ENCODE measurements at regions not wholly inside any gene's neighbourhood (a gene's known extent, or its start where the extent isn't known, plus 50 kb on each side); places are given as distances from the start of the nearest gene placed in this dataset.

DNA sequence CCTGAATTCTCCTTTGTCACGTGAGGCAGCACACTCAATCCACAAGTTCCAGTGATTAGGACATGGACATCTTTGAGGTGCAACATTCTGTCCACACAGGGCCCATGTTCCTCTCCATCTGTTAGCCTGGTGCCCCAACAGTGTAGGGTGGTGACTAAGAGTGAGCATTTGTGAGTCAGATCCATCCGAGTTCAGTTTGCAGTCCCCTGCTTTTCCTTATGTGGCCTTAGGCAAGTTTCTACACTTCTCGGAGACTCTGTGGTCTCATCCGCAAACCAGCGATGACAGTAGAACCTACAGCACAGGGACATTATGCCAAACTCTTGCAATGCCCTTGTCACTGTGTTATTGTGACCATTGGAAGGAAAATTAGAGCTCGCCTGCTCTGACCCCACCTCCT is 178.7 kb upstream of the CDH4 start:
- TF ChIP-seq OSR1 (CRISPR knock-in tag; IDR thresholded peaks at IDR 0.05), result no peak
- no peak for TF ChIP-seq TOX (CRISPR knock-in tag; IDR thresholded peaks at IDR 0.05; ENCODE audit: borderline replicate concordance)
- TF ChIP-seq CSDC2 (CRISPR knock-in tag; IDR thresholded peaks at IDR 0.05), result no peak
- TF ChIP-seq, protein P1, sequence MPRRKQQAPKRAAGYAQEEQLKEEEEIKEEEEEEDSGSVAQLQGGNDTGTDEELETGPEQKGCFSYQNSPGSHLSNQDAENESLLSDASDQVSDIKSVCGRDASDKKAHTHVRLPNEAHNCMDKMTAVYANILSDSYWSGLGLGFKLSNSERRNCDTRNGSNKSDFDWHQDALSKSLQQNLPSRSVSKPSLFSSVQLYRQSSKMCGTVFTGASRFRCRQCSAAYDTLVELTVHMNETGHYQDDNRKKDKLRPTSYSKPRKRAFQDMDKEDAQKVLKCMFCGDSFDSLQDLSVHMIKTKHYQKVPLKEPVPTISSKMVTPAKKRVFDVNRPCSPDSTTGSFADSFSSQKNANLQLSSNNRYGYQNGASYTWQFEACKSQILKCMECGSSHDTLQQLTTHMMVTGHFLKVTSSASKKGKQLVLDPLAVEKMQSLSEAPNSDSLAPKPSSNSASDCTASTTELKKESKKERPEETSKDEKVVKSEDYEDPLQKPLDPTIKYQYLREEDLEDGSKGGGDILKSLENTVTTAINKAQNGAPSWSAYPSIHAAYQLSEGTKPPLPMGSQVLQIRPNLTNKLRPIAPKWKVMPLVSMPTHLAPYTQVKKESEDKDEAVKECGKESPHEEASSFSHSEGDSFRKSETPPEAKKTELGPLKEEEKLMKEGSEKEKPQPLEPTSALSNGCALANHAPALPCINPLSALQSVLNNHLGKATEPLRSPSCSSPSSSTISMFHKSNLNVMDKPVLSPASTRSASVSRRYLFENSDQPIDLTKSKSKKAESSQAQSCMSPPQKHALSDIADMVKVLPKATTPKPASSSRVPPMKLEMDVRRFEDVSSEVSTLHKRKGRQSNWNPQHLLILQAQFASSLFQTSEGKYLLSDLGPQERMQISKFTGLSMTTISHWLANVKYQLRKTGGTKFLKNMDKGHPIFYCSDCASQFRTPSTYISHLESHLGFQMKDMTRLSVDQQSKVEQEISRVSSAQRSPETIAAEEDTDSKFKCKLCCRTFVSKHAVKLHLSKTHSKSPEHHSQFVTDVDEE (CRISPR knock-in tag; IDR thresholded peaks at IDR 0.05), result no peak
- TF ChIP-seq, protein P2, sequence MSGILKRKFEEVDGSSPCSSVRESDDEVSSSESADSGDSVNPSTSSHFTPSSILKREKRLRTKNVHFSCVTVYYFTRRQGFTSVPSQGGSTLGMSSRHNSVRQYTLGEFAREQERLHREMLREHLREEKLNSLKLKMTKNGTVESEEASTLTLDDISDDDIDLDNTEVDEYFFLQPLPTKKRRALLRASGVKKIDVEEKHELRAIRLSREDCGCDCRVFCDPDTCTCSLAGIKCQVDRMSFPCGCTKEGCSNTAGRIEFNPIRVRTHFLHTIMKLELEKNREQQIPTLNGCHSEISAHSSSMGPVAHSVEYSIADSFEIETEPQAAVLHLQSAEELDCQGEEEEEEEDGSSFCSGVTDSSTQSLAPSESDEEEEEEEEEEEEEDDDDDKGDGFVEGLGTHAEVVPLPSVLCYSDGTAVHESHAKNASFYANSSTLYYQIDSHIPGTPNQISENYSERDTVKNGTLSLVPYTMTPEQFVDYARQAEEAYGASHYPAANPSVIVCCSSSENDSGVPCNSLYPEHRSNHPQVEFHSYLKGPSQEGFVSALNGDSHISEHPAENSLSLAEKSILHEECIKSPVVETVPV (CRISPR knock-in tag; IDR thresholded peaks at IDR 0.05), result no peak
- no peak for TF ChIP-seq RARB (CRISPR knock-in tag; IDR thresholded peaks at IDR 0.05)
- no peak for TF ChIP-seq ZNF565 (CRISPR knock-in tag; conservative IDR thresholded peaks at IDR 0.05; ENCODE audit: low read depth)
- TF ChIP-seq, protein P3, sequence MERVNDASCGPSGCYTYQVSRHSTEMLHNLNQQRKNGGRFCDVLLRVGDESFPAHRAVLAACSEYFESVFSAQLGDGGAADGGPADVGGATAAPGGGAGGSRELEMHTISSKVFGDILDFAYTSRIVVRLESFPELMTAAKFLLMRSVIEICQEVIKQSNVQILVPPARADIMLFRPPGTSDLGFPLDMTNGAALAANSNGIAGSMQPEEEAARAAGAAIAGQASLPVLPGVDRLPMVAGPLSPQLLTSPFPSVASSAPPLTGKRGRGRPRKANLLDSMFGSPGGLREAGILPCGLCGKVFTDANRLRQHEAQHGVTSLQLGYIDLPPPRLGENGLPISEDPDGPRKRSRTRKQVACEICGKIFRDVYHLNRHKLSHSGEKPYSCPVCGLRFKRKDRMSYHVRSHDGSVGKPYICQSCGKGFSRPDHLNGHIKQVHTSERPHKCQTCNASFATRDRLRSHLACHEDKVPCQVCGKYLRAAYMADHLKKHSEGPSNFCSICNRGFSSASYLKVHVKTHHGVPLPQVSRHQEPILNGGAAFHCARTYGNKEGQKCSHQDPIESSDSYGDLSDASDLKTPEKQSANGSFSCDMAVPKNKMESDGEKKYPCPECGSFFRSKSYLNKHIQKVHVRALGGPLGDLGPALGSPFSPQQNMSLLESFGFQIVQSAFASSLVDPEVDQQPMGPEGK (CRISPR knock-in tag; IDR thresholded peaks at IDR 0.05; ENCODE audit: borderline replicate concordance), result no peak
- no peak for TF ChIP-seq ZC3H10 (CRISPR knock-in tag; IDR thresholded peaks at IDR 0.05)
- TF ChIP-seq ZNF70 (CRISPR knock-in tag; IDR thresholded peaks at IDR 0.05), result no peak
- TF ChIP-seq ZFP30 (CRISPR knock-in tag; IDR thresholded peaks at IDR 0.05), result no peak
- no peak for TF ChIP-seq ZFP3 (CRISPR knock-in tag; IDR thresholded peaks at IDR 0.05)
